Heart left ventricle (tissue), 16 donors: ENCODE measurements at regions not wholly inside any gene's neighbourhood (a gene's known extent, or its start where the extent isn't known, plus 50 kb on each side); places are given as distances from the start of the nearest gene placed in this dataset.

Experiments used
- ATAC-seq, 4 donors: fragments of 200-7000 bp; cut with Tn5 transposase; one replicate each; pipeline ENCODE4 v1.9.1; 2020 to 2022; ENCODE audit warnings: moderate library complexity in 4 of 4, mild to moderate bottlenecking in 3 of 4, moderate number of reproducible peaks in 1 of 4
- DNase-seq, 5 donors: peaks; one replicate each; pipeline ENCODE4 v3.0.0-alpha.2; 2020
- H3K27ac ChIP-seq, 12 donors: fragments of 200-600 bp; sonication (generic) in 4 of 12; one replicate each; pipeline versions ENCODE4 v1.5.0 to v1.8.0; 2016 to 2022; ENCODE audit warnings: mild to moderate bottlenecking in 2 of 12
- H3K27me3 ChIP-seq, 9 donors: fragments of 200-600 bp; sonication (generic) in 2 of 9; one replicate each; pipeline versions ENCODE4 v1.5.1 to v1.8.0; 2016 to 2022; ENCODE audit warnings: mild to moderate bottlenecking in 3 of 9
- H3K36me3 ChIP-seq, 9 donors: fragments of 200-600 bp; sonication (generic) in 2 of 9; one replicate each; pipeline versions ENCODE4 v1.5.0 to v1.8.0; 2018 to 2022; ENCODE audit warnings: mild to moderate bottlenecking in 2 of 9
- H3K4me1 ChIP-seq, 12 donors: fragments of 200-600 bp; sonication (generic) in 4 of 12; one replicate each; pipeline versions ENCODE4 v1.5.0 to v1.8.0; 2016 to 2022; ENCODE audit warnings: mild to moderate bottlenecking in 3 of 12
- H3K4me3 ChIP-seq, 12 donors: fragments of 200-600 bp; sonication (generic) in 4 of 12; one replicate each; pipeline versions ENCODE4 v1.5.0 to v1.8.0; 2017 to 2022; ENCODE audit warnings: mild to moderate bottlenecking in 9 of 12, moderate library complexity in 4 of 12
- H3K9me3 ChIP-seq, 12 donors: fragments of 200-600 bp; sonication (generic) in 4 of 12; one replicate each; pipeline versions ENCODE4 v1.5.0 to v1.8.0; 2016 to 2022; ENCODE audit warnings: mild to moderate bottlenecking in 1 of 12
- CTCF ChIP-seq, 12 donors: fragments of 200-600 bp; sonication (generic) in 4 of 12; IDR thresholded peaks; one replicate each; pipeline versions ENCODE4 v1.5.0 to v1.8.0; 2018 to 2022; ENCODE audit warnings: antibody characterized with exemption in 12 of 12, mild to moderate bottlenecking in 5 of 12
- POLR2A ChIP-seq, 2 donors: fragments of 450-650 bp; IDR thresholded peaks; one replicate each; pipeline ENCODE4 v1.6.1; 2017; ENCODE audit warnings: antibody characterized with exemption in 2 of 2, mild to moderate bottlenecking in 2 of 2, moderate library complexity in 2 of 2
- whole genome bisulfite sequencing, 4 donors: extraction: QIAGEN DNeasy Blood & Tissue Kit in 2 of 4; methylation state at CpG; one replicate each; pipeline versions ENCODE4 v1.1.5 to v1.1.7; 2013 to 2018; 5-methylcytosine and 5-hydroxymethylcytosine counted together
- intact Hi-C, 10 donors: fragments of 100-400 bp; cut with DNase I; formaldehyde crosslinking; loops; one replicate each; pipeline versions ENCODE4 v1.11.1 to v1.14.2; 2022
- donor health status: ischemic (EF 13 %, LVEDD 7.1; RV severe dilation, severe dysfunction).
- donor health status: healthy with polysubstance abuse.
- donor health status: DM: no; HTN: yes; CAD: no.
- donor health status: DM: no; HTN: no; CAD: no.
- donor health status: ischemic (EF 25% LVEDD 6.9; RV normal size, moderate dysfunction).
- donor health status: ischemic (EF 25% LVEDD 5.7; RV mildly dilated, moderate dysfunction).
- donor health status: healthy.
- donor health status: DM: yes; HTN: yes; CAD: no.
- donor health status: ischemic (EF 35%, LVEDD 5.7; RV mildly dilated, moderate dysfunction).
- donor health status: nonischemic (EF 11% LVEDD 7.7; RV severe dilation, severe dysfunction).
- donor health status: DM: yes; HTN: yes; CAD: no.
- donor health status: PGD.
- donor health status: ischemic (EF 29% LVEDD 5.4; RV normal size, mild dysfunction).
- donor health status: nonischemic (EF 23%, LVEDD 6.1; RV moderate dilation, normal function).

DNA sequence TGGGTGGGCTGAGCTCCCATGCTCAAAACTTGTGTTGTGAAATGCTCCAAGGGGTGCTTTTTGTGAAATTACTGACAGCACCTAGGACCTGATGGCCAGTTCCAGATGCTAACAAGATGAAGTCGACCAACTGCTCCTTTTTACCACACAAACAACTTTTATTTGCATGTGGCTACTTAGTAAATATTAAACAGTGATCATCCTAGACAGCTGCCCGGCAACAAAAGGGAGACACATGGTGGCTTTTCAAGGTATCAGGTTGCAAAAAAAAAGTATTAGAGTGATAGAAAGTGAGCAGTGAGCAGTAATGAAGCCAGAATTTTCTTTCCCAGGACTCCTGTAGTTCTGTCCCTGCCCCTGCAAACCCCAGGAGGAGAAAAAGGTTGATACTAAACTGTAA, 118.5 kb downstream of the RPIA start:
- Histone ChIP-seq H3K4me3 (no peak overlapping the region), H3K36me3 (no peaks in the 10 kb centered on the region), H3K27me3 (peaks cover 0 to 7% (median 0%) of the 10 kb centered on the region in 9 donors), H3K27ac (no peak overlapping the region), H3K9me3 (peaks cover 0 to 2% (median 0%) of the 10 kb centered on the region in 12 donors), H3K4me1 (no peaks in the 10 kb centered on the region)
- no peak for TF ChIP-seq POLR2A (IDR thresholded peaks at IDR 0.05)
- TF ChIP-seq CTCF (IDR thresholded peaks at IDR 0.05): no peak
- intact Hi-C loops: no loop called here
- WGBS, 4 donors: 63 to 72% (median 69%) methylated on average over 2 of the region's 2 CpGs
- DNase-seq: no peak
- no peak for ATAC-seq

GRCh38 chr2:88810488-88810887, 119.0 kb downstream of the RPIA start:
- Histone ChIP-seq H3K36me3 (no peaks in the 10 kb centered on the region), H3K27me3 (peaks cover 0 to 7% (median 0%) of the 10 kb centered on the region in 9 donors), H3K4me1 (no peaks in the 10 kb centered on the region), H3K4me3 (no peak overlapping the region), H3K27ac (no peak overlapping the region), H3K9me3 (peaks cover 0 to 6% (median 1%) of the 10 kb centered on the region in 12 donors)
- TF ChIP-seq POLR2A (IDR thresholded peaks at IDR 0.05) (no peak), CTCF (IDR thresholded peaks at IDR 0.05) (no peak)
- 91 to 96% (median 95%) methylated on average over 8 of the region's 8 CpGs for WGBS, 4 donors
- intact Hi-C loops: no loop called here
- no peak for ATAC-seq
- DNase-seq: no peak

GRCh38 chr2:88811233-88811632, 119.8 kb downstream of the RPIA start:
- no peak overlapping the region for H3K27ac ChIP-seq
- H3K9me3 ChIP-seq: peaks cover 0 to 14% (median 6%) of the 10 kb centered on the region in 12 donors
- no peaks in the 10 kb centered on the region for H3K36me3 ChIP-seq
- peaks cover 0 to 7% (median 0%) of the 10 kb centered on the region in 9 donors for H3K27me3 ChIP-seq
- no peak overlapping the region for H3K4me3 ChIP-seq
- H3K4me1 ChIP-seq: no peaks in the 10 kb centered on the region
- TF ChIP-seq CTCF (IDR thresholded peaks at IDR 0.05) (no peak), POLR2A (IDR thresholded peaks at IDR 0.05) (no peak)
- 50 to 60% (median 54%) methylated on average over 3 of the region's 3 CpGs for WGBS, 4 donors
- intact Hi-C loops: no loop called here
- ATAC-seq: no peak
- DNase-seq: no peak

DNA sequence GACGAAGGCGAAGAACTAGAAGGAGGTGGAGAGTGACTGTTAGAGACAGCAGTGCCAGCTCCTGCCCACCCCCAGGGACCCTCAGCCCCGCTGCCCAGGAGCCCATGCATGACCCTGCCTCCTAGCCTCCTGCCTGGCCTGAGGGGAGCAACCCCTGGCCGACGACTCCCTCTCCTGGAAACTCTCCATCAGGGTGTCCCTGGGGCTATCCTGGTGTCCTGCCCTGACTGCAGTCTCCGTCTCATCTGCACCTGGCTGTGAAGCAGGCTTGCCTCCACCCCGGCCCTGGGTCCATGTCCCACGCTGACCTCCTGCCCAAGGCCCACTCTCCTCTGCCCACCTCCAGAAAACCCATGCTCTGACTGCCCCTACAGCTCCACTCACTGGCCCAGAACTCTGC, 120.2 kb downstream of the RPIA start:
- ATAC-seq: peak in 1 of 4 donors; percentile 12

More for the DNA sequence above, 120.2 kb downstream of the RPIA start:
- no peak for DNase-seq
- H3K9me3 ChIP-seq: peaks cover 0 to 18% (median 6%) of the 10 kb centered on the region in 12 donors
- H3K36me3 ChIP-seq: no peaks in the 10 kb centered on the region
- WGBS, 4 donors: 66 to 80% (median 77%) methylated on average over 7 to 8 of the region's 8 CpGs
- no peak for TF ChIP-seq POLR2A (IDR thresholded peaks at IDR 0.05)
- no peak for TF ChIP-seq CTCF (IDR thresholded peaks at IDR 0.05)
- intact Hi-C loops: no loop called here
- H3K4me1 ChIP-seq: no peaks in the 10 kb centered on the region
- H3K27me3 ChIP-seq: peaks cover 0 to 7% (median 0%) of the 10 kb centered on the region in 9 donors
- no peak overlapping the region for H3K4me3 ChIP-seq
- H3K27ac ChIP-seq: no peak overlapping the region
